Erythroblast (primary cell): ENCODE measurements at regions not wholly inside any gene's neighbourhood (a gene's known extent, or its start where the extent isn't known, plus 50 kb on each side); places are given as distances from the start of the nearest gene placed in this dataset.

ENCODE experiments used
- GATA1 ChIP-seq: IDR thresholded peaks from 2 replicates; pipeline ENCODE4 v1.6.1; 2011; ENCODE audit warnings: low read depth, mild to moderate bottlenecking, control low read depth, low read length, moderate library complexity
- POLR2A ChIP-seq: IDR thresholded peaks from 2 replicates; pipeline ENCODE4 v1.6.1; 2011; ENCODE audit warnings: mild to moderate bottlenecking, low read length

- no peak for TF ChIP-seq POLR2A
- TF ChIP-seq GATA1: no peak
These were observed 404.9 kb upstream of the MBL2 start for GRCh38 chr10:53177468-53177867.
